Activated T-cell treated with anti-CD3 and anti-CD28 coated beads, Interleukin-2, amount 50 U/mL, for 48 hours (primary cell): ENCODE measurements at regions not wholly inside any gene's neighbourhood (a gene's known extent, or its start where the extent isn't known, plus 50 kb on each side); places are given as distances from the start of the nearest gene placed in this dataset.

Experiments
- DNase-seq, 2 experiments: peaks; one replicate each; pipeline ENCODE4 v3.0.0-alpha.2; 2020

DNA sequence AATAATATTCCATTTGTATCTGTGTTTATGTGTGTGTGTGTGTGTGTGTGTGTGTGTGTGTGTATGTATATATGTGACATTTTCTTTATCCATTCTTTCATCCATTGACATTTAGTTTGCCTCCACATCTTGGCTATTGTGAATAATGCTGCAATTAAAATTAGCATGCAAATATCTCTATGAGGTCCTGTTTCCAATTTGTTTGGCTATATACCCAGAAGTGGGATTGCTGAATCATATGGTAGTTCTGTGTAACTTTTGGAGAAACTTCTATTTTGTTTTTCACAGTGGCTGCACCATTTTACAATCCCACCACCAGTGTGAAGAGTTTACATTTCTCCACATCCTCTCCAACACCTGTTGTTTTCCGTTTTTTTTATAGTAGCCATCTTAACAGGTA lies 53.1 kb downstream of the CH25H start:
- no peak for DNase-seq

DNA sequence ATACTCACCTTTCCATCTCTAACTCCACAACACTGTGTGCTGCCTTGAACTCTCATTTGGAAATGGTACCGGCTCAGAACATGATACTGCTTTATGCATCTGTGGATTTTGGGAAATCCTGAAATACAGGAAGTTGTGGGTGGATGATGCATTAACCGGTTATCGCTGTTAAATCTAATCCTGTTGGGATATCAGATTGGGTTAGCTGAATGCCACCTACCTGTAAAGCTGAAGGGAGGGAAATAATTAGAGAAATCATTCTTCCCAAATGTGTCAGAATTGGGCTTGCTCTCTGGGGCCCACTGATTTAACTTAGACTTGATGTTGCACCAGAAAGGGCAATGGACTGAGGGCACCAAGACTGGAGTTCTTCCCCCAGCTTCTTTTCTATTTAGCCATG lies 54.0 kb downstream of the CH25H start:
- DNase-seq: no peak

DNA sequence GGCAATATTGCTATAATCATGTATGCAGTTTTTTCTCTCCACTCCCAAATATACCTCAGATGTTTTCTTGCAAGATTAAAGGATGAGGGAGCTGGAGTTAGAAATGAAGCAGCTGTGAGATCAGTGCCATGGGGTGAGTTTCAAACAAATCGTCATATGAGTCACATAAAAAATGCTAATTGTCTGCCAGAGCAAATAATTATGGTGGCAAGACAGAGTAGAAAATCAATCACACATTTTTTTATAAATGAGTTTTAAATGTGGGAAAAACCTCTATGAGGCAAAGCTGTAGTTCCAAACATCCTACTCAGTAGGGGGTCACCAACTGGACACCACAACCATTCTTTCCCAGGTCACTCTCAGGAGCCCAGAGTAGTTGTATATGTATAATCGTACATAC lies 55.3 kb downstream of the CH25H start:
- no peak for DNase-seq

DNA sequence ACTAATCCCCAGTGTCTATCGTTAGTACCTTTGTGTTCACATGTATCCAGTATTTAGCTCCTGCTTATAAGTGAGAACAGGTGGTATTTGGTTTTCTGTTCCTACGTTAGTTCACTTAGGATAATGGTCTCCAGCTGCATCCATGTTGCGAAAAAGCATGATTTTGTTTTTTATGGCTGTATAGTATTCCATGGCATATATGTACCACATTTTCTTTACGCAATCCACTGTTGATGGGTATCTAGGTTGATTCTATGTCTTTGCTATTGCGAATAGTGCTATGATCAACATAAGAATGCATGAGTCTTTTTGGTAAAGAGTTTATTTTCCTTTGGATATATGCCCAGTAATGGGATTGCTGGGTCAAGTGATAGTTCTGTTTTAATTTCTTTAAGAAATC lies 59.1 kb downstream of the CH25H start:
- DNase-seq: no peak

DNA sequence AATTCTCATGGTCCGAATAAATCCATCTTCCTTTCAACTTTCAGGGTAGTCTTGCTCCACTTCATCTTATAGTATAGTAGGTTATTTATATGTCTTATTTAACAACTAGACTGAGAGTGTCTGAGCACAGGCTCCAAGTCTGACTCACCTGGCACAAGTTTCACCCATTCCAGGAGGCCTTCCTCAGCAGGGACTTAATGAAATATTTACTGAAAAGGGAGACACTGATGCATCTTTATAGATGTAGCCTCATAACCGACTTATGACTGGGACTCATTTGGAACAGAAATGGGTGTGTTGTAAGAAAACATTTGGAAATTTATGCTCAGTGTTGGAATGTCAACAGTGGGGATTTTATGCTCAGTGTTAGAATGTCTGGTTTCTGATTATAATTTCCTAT lies 59.9 kb downstream of the CH25H start:
- no peak for DNase-seq

DNA sequence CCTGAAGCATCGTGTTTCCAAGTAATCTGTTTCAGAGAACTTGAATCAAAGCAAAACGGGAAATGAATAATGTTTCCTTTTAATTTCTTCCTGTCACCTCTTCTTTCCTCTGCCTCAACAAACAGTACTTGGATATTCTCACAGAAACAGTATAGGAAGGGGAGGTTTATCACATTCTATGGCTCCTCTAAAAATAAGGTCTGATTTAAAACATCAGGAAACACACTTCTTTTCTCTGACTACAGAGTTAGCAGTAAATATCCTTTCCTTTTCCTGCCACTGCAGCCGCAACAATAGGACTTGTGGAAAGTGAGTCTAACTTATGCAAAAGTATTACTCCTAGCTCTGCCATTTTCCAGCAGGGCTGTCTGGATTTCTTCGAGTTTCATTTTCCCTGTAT lies 62.3 kb downstream of the CH25H start:
- no peak for DNase-seq

DNA sequence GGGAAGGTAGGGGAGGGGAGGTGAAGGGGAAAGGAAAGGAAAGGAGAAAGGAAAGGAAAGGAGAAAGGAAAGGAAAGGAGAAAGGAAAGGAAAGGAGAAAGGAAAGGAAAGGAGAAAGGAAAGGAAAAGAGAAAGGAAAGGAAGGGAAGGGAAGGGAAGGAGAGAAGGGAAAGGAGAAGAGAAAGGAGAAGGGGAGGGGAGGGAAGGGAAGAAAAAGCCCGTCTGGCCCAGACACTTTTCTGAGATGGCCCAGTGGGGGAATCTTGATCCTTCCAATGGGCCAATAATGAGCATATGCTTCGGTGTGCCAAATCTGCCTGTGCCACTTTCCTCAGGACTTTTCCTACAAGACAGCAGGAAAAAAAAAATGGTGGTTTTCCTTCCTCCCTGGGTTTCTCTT lies 64.5 kb downstream of the CH25H start:
- DNase-seq: no peak

DNA sequence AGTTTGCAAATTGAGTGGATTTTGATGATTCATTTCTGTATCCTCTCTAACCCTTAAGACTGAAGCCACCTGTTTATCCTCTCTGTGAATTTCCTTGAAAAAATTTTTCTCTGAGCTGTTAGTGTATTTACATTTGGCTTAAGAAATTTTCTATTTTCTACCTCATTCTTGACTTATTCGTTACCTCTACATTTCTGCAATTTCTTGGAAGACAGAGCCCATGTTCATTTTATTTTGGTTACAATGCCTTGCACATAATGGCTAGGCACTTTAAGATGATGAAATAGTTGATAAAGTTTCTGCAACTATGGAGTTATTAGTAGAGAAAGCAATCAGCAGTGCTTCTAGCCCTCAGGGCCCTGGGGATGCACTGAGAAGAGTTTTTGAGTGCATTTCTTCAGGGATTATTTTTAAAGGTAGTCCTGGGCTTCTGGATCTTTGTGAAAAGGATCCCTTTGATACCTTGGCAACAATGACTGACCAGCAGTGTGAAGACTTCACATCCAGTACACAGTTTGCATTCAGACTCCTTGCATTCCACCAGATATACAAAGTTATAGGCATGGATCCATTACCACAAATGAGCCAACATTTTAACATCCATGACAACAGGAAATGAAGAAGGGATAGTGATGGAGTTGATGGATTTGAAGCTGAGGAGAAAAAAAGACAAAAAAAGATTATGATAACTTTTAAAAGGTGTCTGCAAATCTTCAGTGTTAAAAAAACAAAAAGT lies 68.2 kb downstream of the CH25H start:
- DNase-seq: no peak

DNA sequence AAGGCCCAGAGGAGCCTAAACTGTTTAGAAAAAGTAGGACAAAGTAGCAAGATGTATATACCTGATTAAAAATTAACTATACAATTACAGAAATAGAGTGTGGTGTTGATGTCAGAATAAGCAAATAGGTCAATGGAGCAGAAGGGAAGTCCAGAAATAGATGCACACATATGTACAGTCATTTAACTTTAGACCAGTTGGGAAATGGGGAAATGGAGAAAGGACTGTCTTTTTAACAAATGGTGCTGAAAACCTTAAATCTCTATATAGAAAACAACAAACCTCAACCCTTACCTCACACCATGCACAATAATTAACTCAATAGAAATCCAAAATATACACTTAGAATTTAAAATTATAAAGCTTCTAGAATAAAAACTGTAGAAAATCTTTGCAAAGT lies 72.2 kb downstream of the CH25H start:
- no peak for DNase-seq

DNA sequence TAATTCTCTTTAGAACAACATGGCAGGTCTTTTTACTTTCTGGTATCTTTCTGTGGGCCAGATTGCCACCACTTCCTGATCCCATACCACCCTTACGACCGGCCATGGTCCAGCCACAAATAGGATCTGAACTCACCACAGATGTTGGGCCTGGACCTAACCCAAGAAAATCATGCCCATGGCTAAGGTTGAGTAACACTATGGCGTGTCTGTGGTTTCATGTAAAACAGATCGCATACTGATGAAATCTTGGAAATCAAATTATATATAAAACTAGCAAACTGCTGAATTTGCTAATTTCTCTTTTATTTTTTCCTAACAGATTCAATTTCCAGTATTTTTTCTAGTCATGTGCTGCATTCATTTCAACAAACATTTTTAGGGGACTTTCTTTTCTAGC lies 77.2 kb downstream of the CH25H start:
- no peak for DNase-seq

DNA sequence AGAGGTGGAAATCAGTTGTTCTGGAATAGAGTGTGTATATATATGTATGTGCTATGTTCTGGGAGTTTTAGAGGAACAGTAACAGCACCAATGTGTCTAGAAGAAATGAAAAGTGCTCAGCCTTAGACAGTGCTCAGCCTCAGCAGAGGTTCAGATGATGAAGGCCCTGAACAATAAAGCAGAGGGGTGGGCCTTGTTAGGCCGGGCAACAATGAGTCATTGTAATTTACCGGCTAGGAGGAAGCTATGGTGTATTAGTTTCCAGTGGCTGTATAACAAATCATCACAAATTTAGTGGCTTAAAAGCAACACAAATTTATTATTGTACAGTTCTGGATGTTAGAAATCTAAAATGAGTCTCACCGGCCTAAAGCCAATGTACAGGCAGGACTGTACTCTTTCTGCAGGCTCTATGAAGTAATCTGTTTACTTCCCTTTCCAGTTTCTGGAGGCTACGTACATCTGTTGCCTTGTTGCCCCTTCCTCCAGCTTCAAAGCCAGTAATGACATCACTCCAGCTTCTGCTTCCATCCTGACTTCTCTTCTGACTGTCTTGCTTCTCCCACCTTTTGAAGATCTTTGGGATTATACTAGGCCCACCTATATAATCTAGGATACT lies 84.6 kb downstream of the CH25H start:
- DNase-seq: no peak

DNA sequence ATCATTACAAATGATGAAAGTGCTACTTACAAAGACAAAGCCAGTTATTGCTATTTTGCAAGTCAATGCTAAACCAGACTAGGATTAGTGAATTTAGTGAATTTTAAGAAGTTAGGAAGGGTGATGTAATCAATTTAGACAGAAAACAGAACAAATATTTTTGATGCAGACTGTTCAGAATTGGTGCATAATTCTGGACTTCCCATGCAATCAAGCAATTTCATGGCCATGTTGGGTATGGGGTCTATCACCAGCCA lies 85.4 kb downstream of the CH25H start:
- DNase-seq: no peak

DNA sequence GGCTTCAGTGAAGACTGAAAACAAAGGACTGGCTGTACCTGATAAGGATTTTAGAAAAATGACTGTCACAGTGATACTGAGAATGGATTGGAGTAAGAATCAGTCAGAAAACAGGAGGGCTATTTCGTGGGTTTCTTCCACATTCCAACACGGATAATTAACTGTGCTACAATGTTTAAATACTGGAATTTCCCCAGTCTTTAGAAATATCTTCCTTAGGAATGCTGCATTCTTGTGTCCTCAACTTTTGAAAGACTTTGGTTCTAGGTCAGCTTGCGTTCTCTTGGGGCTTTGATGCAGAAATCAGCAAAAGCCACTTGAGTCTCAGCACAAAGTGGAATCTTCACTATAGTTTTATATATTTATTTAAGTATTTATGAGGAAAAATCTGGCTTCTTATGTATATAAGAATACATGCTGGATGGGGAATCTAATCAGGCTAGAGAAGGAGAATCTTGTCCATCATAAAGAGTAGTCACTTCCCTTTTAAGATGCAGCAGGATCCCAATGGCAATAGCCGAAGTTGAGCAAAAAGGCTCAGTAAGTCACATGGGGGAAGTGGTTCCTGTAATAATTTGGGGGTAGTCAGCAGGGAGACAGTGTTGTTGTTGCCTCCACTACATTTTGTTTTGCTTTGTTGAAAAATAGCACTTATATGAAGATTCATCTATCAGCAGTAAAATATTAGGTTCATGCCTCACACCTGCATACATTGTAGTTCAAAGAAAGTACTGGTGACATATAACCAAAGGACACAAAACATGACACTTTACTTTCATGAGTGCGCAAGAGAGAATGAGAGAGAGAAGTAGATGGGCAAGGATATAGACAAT lies 86.0 kb downstream of the CH25H start:
- no peak for DNase-seq

DNA sequence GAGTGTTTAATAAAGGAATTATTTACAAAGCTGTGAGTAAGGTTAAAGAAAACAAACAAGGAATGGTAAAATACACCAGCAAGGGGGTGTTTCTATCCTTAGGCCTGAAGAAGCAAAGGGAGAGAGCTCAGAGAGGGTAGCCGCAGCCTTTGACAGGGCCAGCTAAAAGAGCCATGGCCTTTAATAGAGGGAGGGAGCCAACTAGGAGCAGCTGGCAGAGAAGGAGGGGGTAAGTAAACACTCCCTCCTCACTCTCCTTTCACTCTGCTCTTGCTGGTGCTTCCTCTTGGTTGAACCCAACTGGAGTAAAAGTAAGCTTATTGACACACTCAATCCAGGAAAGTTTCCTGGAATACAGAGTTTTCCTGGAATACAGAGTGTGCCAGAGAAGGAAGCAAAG lies 87.5 kb downstream of the CH25H start:
- DNase-seq: no peak

DNA sequence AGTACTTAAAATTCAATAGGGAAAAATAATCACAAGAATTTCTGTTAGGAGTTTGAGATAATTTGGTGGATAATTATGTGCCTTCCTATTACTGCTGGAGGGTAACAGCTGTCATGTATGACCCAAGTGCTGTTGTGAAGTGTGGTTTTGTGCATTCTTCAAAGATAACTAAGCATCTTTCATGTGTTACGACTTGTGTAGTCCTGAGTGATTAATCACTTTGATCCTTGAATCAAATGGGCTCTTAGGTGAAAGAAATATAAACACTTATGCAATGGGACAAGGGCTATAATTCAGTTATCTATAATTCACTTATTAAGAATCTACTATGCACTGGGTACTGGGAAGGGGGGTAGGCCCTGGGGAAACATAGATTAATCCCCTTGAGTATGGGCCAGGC lies 89.0 kb downstream of the CH25H start:
- no peak for DNase-seq

DNA sequence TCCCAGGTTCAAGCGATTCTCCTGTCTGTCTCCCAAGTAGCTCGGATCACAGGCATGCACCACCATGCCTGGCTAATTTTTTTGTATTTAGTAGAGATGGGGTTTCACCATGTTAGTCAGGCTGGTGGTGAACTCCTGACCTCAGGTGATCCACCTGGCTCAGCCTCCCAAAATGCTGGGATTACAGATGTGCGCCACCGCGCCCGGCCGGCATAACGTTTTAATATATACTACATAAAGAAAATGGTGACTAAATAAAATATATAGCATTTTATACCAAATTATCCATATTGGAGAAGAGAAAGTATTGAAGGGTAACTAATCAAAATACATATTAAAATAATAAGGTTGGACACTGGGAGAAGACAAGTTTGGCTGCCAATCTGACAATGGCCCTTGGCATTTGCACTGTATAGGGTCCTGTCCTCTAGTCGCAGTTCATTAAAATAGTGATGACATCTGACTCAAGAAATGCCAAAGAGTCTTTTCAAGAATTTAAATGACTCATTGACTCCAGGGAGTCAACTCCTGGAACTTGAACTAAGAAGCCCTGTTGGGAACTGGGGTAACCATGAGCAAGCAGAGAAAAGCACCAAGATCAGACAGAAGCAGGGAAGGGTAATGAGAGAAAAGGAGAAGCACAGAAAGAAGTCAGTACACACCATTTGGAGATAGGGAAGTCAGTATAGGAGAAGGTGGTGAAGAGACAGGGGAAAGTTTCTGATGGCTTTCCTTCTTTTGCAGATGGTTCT lies 91.1 kb downstream of the CH25H start:
- DNase-seq: no peak

DNA sequence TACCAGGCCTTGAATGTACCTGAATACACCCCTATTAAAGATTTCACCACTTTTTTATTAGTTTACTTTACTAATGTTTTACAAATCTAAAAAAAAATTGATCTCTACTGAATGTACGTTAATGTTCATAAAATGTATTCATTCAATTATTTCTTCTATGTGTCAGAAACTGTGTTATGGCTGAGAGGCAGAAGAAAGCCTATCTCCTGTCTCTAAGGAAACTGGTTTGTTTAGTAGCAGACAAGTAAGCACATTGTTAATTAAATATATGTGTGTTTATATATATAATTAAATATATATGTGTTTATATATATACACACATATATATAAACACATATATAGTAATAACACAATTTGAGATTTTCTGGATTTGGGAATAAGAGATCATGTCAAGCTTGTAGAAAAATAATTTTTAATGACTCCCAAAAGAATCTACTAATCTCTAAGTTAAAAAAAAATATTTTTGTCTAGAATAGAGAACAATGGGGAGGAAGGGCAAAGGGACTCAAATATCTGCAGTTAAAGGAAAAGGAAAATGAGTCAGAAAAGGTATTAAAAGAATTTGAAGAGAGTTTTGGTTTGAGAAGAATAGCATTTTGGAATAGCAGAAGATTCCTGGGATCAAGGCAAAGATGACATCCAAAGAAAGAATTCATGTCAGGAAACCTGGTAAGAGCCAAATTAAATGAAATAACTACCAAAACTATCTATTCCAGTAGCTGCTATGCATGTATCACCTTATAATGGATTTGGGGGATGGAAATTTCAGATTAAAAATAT lies 92.1 kb downstream of the CH25H start:
- DNase-seq: no peak

DNA sequence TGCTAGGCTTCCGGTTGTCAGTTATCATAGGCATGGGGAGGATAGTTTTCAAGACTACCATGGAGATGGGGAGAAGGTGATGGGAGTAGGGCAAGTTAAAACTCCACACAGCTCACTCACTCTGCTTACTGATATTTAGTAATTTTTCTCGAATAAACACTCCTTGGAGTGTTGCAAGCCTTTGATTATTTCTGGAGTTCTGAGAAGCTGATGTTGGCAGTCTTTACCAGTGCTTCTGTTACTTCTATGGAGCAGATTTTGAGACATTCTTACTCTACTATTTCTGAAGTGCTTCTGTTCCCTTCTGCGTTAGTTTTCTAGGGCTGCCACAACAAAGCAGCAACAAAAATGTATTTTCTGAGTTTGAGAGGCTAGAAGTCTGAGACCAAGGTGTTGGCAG lies 104.4 kb downstream of the CH25H start:
- DNase-seq: no peak

DNA sequence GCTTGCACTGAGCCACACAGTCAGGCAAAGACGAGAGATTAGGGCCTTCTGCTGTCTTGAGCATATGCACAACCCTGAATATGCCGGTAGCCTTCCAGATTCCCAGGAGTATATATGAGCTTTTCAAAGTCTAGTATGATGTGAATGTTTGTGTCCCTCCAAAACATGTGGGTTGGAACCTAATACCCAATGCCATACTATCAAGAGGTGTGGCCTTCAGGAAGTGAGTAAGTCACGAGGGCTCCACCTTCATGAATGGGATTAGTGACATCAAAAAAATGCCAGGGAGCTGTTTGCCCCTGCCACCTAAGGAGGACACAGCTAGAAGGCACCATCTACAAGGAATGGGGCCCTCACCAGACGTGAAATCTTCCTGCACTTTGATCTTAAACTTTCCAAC lies 105.2 kb downstream of the CH25H start:
- DNase-seq: no peak

DNA sequence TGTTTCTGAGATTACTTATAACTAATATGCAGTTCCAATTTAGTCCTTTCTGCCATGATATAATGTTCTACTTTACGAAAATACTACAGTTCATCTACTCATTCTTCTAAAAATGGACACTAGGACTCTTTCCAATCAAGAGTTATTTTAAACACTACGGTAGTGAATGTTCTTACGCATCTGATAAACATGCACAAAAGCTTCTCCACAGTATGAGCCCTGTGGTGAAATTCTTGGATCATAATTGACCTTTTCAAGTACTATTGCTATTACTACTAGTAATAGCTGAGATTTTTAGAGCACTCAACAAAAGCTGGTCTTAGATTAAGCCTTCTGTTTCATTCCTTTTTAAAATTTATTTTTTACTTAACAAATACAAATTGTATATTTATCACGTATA lies 106.4 kb downstream of the CH25H start:
- DNase-seq: no peak

DNA sequence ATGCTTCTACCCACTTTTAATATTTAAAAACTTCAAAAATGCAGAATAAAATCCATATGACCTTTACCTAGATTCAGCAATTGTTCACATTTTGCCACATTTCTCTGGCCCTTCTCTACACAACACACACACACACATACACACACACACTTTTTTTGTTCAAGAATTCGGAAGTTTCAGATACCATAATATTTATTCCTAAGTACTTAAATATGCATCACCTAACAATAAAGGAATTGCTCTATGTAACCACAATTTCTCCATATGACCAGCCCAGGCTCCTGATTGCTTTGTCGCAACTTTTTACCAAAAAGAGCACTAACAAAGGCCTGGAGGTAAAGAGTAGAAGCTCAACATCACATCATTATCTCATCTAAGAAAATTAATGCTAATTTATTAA lies 106.6 kb downstream of the FAS start:
- no peak for DNase-seq

DNA sequence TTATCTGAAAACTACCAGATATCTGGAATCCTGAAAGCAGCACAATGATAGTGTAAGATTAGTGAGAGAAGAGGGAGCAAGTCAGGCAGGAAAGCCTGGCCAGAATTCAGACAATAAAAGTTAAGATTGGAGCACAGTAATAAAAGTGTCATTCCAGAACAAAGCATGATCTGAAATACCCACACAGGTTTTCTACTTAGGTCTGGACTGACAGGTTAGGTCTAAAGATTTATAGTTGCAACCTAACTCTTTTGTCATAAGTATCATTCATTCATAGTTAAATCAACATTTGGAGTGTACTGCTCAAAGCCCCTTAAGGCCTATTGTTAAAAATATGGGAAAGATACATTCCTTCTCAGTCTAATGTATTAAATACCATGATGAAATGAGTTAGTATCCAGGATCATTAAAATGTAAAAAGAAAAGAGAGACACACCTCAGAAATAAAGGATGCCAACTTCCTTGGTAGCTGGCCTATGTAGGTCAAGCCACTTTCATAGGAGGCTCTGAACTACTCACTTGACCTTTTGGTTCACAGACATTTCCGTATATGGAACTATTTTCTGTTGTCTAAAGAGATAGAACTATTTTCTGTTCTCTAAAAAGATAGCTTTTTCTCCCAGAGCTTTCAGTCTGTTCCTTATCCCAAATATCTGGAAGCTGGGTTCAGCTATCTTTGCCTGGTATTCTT lies 105.2 kb downstream of the FAS start:
- no peak for DNase-seq
